HepG2 (cell line): ENCODE measurements at regions not wholly inside any gene's neighbourhood (a gene's known extent, or its start where the extent isn't known, plus 50 kb on each side); places are given as distances from the start of the nearest gene placed in this dataset.

ENCODE experiments used
- ARID3A ChIP-seq: IDR thresholded peaks from 2 replicates; pipeline ENCODE4 v1.6.1; 2012; ENCODE audit warnings: low read depth, low read length, improper control_type of control experiment
- MAZ ChIP-seq, 2 experiments: sonication (generic) in 1 of 2; formaldehyde crosslinking in 1 of 2; IDR thresholded peaks; 2 replicates each; pipeline versions ENCODE4 v1.5.0 to v1.6.1; 2012 to 2020; ENCODE audit warnings: low read depth in 2 of 2, mild to moderate bottlenecking in 2 of 2, borderline replicate concordance in 1 of 2, improper control_type of control experiment in 1 of 2, low read length in 1 of 2, missing genetic modification reagents in 1 of 2, moderate library complexity in 1 of 2
- NONO ChIP-seq, 2 experiments: fragments of 450-650 bp in 1 of 2; sonication (generic) in 1 of 2; formaldehyde crosslinking in 1 of 2; IDR thresholded peaks in 1 of 2; conservative IDR thresholded peaks in 1 of 2; 2 replicates each; pipeline versions ENCODE4 v1.6.1 to v1.8.0; 2017 to 2022; ENCODE audit warnings: mild to moderate bottlenecking in 1 of 2, missing genetic modification reagents in 1 of 2, moderate library complexity in 1 of 2
- PHB2 ChIP-seq: fragments of 450-650 bp; IDR thresholded peaks from 2 replicates; pipeline ENCODE4 v1.6.1; 2018; ENCODE audit not compliant: partially characterized antibody
- TGIF2 ChIP-seq: IDR thresholded peaks from 2 replicates; pipeline ENCODE4 v1.6.1; 2016; ENCODE audit warnings: control low read depth, missing compliant biosample characterization
- ZFP41 ChIP-seq: sonication (generic); formaldehyde crosslinking; IDR thresholded peaks from 2 replicates; pipeline ENCODE4 v1.4.0; 2020; ENCODE audit warnings: mild to moderate bottlenecking, missing genetic modification reagents, borderline replicate concordance
- ZNF296 ChIP-seq: sonication (generic); formaldehyde crosslinking; conservative IDR thresholded peaks from 2 replicates; pipeline ENCODE4 v1.5.0; 2020; ENCODE audit warnings: mild to moderate bottlenecking, missing genetic modification reagents
- ZNF407 ChIP-seq: sonication (generic); formaldehyde crosslinking; IDR thresholded peaks from one replicate; pipeline ENCODE4 v1.5.1; 2020; ENCODE audit warnings: mild to moderate bottlenecking, missing genetic modification reagents; ENCODE audit errors: not compliant biosample characterization
- ZNF550 ChIP-seq: sonication (generic); formaldehyde crosslinking; IDR thresholded peaks from 2 replicates; pipeline ENCODE4 v1.4.0; 2020; ENCODE audit warnings: mild to moderate bottlenecking, missing genetic modification reagents, borderline replicate concordance
- ZNF660 ChIP-seq: sonication (generic); formaldehyde crosslinking; IDR thresholded peaks from 2 replicates; pipeline ENCODE4 v1.5.1; 2020; ENCODE audit warnings: mild to moderate bottlenecking, low read depth, missing genetic modification reagents, borderline replicate concordance
- ZNF839 ChIP-seq: sonication (generic); formaldehyde crosslinking; IDR thresholded peaks from 2 replicates; pipeline ENCODE4 v1.4.0; 2020; ENCODE audit warnings: missing genetic modification reagents, mild to moderate bottlenecking, borderline replicate concordance
- ZNF891 ChIP-seq: sonication (generic); formaldehyde crosslinking; IDR thresholded peaks from 2 replicates; pipeline ENCODE4 v1.5.0; 2020; ENCODE audit warnings: mild to moderate bottlenecking, missing genetic modification reagents

- TF ChIP-seq ZNF407 (no peak), ZNF660 (CRISPR knock-in tag) (no peak), PHB2 (no peak), NONO (IDR thresholded peaks at IDR 0.05) (no peak), NONO (CRISPR knock-in tag; conservative IDR thresholded peaks at IDR 0.05) (no peak), MAZ (IDR thresholded peaks at IDR 0.05; ENCODE audit: borderline replicate concordance, low read depth, low read length) (no peak), MAZ (CRISPR knock-in tag; IDR thresholded peaks at IDR 0.05; ENCODE audit: low read depth) (no peak), ZNF891 (no peak), ZNF296 (no peak), ZNF839 (CRISPR knock-in tag) (no peak), ARID3A (no peak), ZFP41 (CRISPR knock-in tag) (no peak), TGIF2 (CRISPR knock-in tag) (no peak), ZNF550 (CRISPR knock-in tag) (no peak)
These were observed 310.2 kb upstream of the ID2 start (continued) for GRCh38 chr2:8371653-8372052.
